PC-3 (cell line): ENCODE measurements at regions not wholly inside any gene's neighbourhood (a gene's known extent, or its start where the extent isn't known, plus 50 kb on each side); places are given as distances from the start of the nearest gene placed in this dataset.

Experiments
- ATAC-seq: fragments of 200-7000 bp; cut with Tn5 transposase; 2 replicates; pipeline ENCODE4 v1.9.1; 2020; ENCODE audit warnings: mild to moderate bottlenecking, moderate library complexity
- BruUV-seq: library from RNA; stranded (reverse); fragments of 400-500 nt; replicated peaks from 2 replicates; lab custom pipeline; 2021; lab: Mats Ljungman, UMichigan
- CTCF ChIA-PET: fragments of 300-600 bp; sonication (Branson Sonifier 250); formaldehyde crosslinking; loops from one replicate; lab custom pipeline; 2022; ENCODE audit warnings: antibody characterized with exemption; lab: Charles Lee
- POLR2A ChIA-PET: fragments of 300-600 bp; sonication (Branson Sonifier 250); formaldehyde crosslinking; loops from one replicate; lab custom pipeline; 2022; ENCODE audit warnings: antibody characterized with exemption; ENCODE audit not compliant: unreplicated experiment; lab: Charles Lee
- DNase-seq: peaks from one replicate; pipeline ENCODE4 v3.0.0-alpha.2; 2015
- H2AFZ ChIP-seq: fragments of 300-600 bp; sonication (generic); 2 replicates; pipeline ENCODE4 v1.6.0; 2016; ENCODE audit warnings: antibody characterized with exemption, low read length
- H3F3A ChIP-seq: fragments of 300-600 bp; sonication (generic); one replicate; pipeline ENCODE4 v1.6.0; 2017; ENCODE audit warnings: antibody characterized with exemption, low read length, control low read depth, mild to moderate bottlenecking; ENCODE audit not compliant: unreplicated experiment
- H3K27ac ChIP-seq: fragments of 300-600 bp; sonication (generic); 2 replicates; pipeline ENCODE4 v1.5.1; 2016; ENCODE audit warnings: mild to moderate bottlenecking, low read length
- H3K27me3 ChIP-seq: fragments of 300-600 bp; sonication (generic); 2 replicates; pipeline ENCODE4 v1.6.1; 2016; ENCODE audit warnings: low read length, mixed read lengths
- H3K36me3 ChIP-seq: fragments of 300-600 bp; sonication (generic); 2 replicates; pipeline ENCODE4 v1.6.1; 2016; ENCODE audit warnings: low read depth, mixed run types, low read length, mixed read lengths
- H3K4me1 ChIP-seq: fragments of 300-600 bp; sonication (generic); 2 replicates; pipeline ENCODE4 v1.5.1; 2016; ENCODE audit warnings: low read length; ENCODE audit not compliant: insufficient read depth
- H3K4me2 ChIP-seq: fragments of 300-600 bp; sonication (generic); 2 replicates; pipeline ENCODE4 v1.6.0; 2016; ENCODE audit warnings: low read length
- H3K4me3 ChIP-seq: fragments of 300-600 bp; sonication (generic); 2 replicates; pipeline ENCODE4 v1.5.1; 2016; ENCODE audit warnings: mild to moderate bottlenecking, low read length, mixed read lengths
- H3K79me2 ChIP-seq: fragments of 300-600 bp; sonication (generic); 2 replicates; pipeline ENCODE4 v1.6.1; 2017; ENCODE audit warnings: low read length, mixed read lengths
- H3K9ac ChIP-seq: fragments of 300-600 bp; sonication (generic); 2 replicates; pipeline ENCODE4 v1.6.0; 2016; ENCODE audit warnings: mild to moderate bottlenecking, low read length
- H3K9me2 ChIP-seq: fragments of 300-600 bp; sonication (generic); replicated peaks from 2 replicates; pipeline ENCODE4 v1.6.1; 2016; ENCODE audit warnings: mixed run types, low read length, mixed read lengths
- H3K9me3 ChIP-seq: fragments of 300-600 bp; sonication (generic); 2 replicates; pipeline ENCODE4 v1.6.1; 2016; ENCODE audit warnings: low read length, mixed read lengths
- H4K20me1 ChIP-seq: fragments of 300-600 bp; sonication (generic); 2 replicates; pipeline ENCODE4 v1.6.1; 2016; ENCODE audit warnings: low read length, mixed read lengths
- EZH2 ChIP-seq: fragments of 300-600 bp; sonication (generic); IDR thresholded peaks from one replicate; pipeline ENCODE4 v1.6.1; 2017; ENCODE audit warnings: antibody characterized with exemption, mild to moderate bottlenecking, low read length; ENCODE audit not compliant: unreplicated experiment
- EZH2phosphoT487 ChIP-seq: fragments of 300-600 bp; sonication (generic); IDR thresholded peaks from 2 replicates; pipeline ENCODE4 v1.6.1; 2018; ENCODE audit warnings: mild to moderate bottlenecking, antibody characterized with exemption, low read length, borderline replicate concordance
- intact Hi-C: fragments of 100-400 bp; cut with micrococcal nuclease; formaldehyde crosslinking; loops from 2 replicates; pipeline ENCODE4 v1.9.0; 2023
- TF ChIP-seq, protein P1 (sequence below): fragments of 300-600 bp; sonication (generic); conservative IDR thresholded peaks from 2 replicates; pipeline ENCODE4 v1.5.1; 2017; ENCODE audit warnings: antibody characterized with exemption, low read depth, mild to moderate bottlenecking, low read length

DNA sequence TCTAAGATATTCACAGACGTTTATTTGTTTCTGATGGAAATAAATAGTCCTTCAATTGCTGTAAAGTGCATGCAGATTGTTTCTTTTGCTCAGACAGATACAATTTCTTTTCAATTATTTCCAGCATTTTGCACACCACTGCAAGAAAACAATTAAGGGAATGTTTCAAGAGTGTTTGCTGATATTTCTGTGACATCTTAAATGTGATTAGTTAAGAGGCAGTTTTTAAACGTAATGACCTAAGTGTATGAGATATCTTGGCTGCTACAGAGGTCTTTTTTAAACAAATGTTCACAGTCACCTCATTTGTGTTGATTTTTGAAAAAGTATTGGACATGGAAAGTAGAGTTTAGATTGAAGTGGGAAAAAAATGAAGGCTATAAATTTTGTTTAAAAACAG lies 262.3 kb upstream of the BRINP3 start:
- intact Hi-C loops: no loop called here
- Histone ChIP-seq H3K9ac (no peak overlapping the region), H3F3A (no peaks in the 10 kb centered on the region), H3K79me2 (no peaks in the 10 kb centered on the region), H3K27ac (no peak overlapping the region), H2AFZ (no peak overlapping the region), H3K27me3 (peaks cover 34% of the 10 kb centered on the region), H3K4me3 (no peak overlapping the region), H3K36me3 (no peaks in the 10 kb centered on the region), H3K4me1 (no peaks in the 10 kb centered on the region), H4K20me1 (no peaks in the 10 kb centered on the region), H3K4me2 (no peak overlapping the region), H3K9me3 (no peaks in the 10 kb centered on the region), H3K9me2 (no peaks in the 10 kb centered on the region)
- ChIA-PET POLR2A (no interaction called here), CTCF (no interaction called here)
- no peak for DNase-seq
- no peak for TF ChIP-seq EZH2phosphoT487
- no peak for TF ChIP-seq EZH2
- TF ChIP-seq, protein P1, sequence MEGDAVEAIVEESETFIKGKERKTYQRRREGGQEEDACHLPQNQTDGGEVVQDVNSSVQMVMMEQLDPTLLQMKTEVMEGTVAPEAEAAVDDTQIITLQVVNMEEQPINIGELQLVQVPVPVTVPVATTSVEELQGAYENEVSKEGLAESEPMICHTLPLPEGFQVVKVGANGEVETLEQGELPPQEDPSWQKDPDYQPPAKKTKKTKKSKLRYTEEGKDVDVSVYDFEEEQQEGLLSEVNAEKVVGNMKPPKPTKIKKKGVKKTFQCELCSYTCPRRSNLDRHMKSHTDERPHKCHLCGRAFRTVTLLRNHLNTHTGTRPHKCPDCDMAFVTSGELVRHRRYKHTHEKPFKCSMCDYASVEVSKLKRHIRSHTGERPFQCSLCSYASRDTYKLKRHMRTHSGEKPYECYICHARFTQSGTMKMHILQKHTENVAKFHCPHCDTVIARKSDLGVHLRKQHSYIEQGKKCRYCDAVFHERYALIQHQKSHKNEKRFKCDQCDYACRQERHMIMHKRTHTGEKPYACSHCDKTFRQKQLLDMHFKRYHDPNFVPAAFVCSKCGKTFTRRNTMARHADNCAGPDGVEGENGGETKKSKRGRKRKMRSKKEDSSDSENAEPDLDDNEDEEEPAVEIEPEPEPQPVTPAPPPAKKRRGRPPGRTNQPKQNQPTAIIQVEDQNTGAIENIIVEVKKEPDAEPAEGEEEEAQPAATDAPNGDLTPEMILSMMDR: no peak
- ATAC-seq: no peak
- no TSS peak for BruUV-seq

DNA sequence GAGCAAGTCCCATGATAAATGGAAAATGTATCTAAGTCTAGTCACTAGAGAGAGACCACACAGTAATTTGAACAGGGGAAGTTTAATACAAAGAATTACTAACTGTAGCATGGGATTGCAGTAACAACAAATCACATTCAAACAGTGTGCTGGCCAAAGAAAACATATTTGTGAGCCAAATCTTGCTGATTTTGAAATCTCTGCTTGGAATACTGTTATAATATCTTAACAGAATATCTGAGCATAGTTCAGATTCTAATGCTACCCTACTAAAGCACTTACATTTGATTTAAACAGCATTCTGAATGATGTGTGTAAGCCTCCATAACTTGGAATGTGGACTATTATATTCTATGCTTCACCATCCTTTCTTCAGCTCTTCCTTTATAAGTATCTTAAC lies 270.0 kb upstream of the BRINP3 start:
- Histone ChIP-seq H3F3A (no peaks in the 10 kb centered on the region), H3K79me2 (no peaks in the 10 kb centered on the region), H3K9ac (no peak overlapping the region), H3K4me2 (no peak overlapping the region), H3K4me1 (no peaks in the 10 kb centered on the region), H3K27me3 (peaks cover 28% of the 10 kb centered on the region), H3K4me3 (no peak overlapping the region), H4K20me1 (no peaks in the 10 kb centered on the region), H3K36me3 (no peaks in the 10 kb centered on the region), H3K9me3 (no peaks in the 10 kb centered on the region), H2AFZ (no peak overlapping the region), H3K27ac (no peak overlapping the region), H3K9me2 (no peaks in the 10 kb centered on the region)
- no TSS peak for BruUV-seq
- TF ChIP-seq, protein P1: no peak
- TF ChIP-seq EZH2 (no peak), EZH2phosphoT487 (no peak)
- ChIA-PET POLR2A (no interaction called here), CTCF (no interaction called here)
- no peak for DNase-seq
- no peak for ATAC-seq
- intact Hi-C loops: no loop called here

DNA sequence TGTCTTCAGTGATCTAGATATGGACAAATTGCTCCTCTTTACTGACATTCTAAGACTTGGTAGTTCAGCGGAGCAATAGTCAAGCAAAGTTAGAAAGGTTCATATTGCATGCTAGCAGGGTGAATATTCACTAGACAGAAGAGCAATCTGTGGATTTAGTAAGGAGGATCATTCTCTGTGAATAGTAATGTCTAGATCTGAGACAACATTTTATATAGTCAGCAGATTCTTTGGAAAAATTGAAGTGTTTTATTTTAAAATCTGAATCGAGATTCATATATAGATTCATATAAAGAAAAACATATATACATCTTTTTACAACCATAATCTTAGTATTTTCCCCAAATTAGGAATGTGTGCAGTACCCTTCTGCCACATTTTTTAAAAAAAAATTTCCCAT lies 274.5 kb upstream of the BRINP3 start:
- Histone ChIP-seq H3K9me3 (no peaks in the 10 kb centered on the region), H2AFZ (no peak overlapping the region), H3K79me2 (no peaks in the 10 kb centered on the region), H3K27me3 (peaks cover 11% of the 10 kb centered on the region), H3K36me3 (no peaks in the 10 kb centered on the region), H3K4me1 (no peaks in the 10 kb centered on the region), H3K4me2 (no peak overlapping the region), H3K4me3 (no peak overlapping the region), H3K9ac (no peak overlapping the region), H3K27ac (no peak overlapping the region), H3F3A (no peaks in the 10 kb centered on the region), H3K9me2 (no peaks in the 10 kb centered on the region), H4K20me1 (no peaks in the 10 kb centered on the region)
- POLR2A ChIA-PET: no interaction called here
- no peak for TF ChIP-seq EZH2
- no peak for DNase-seq
- no peak for ATAC-seq
- intact Hi-C loops: loop anchor here (10.0 kb wide), 1 partner anchor 373 kb away; no protein-coding TSS in a partner anchor
- BruUV-seq: no TSS peak
- CTCF ChIA-PET: no interaction called here
